ENCODE measurements at regions not wholly inside any gene's neighbourhood (a gene's known extent, or its start where the extent isn't known, plus 50 kb on each side); places are given as distances from the start of the nearest gene placed in this dataset.

DNA sequence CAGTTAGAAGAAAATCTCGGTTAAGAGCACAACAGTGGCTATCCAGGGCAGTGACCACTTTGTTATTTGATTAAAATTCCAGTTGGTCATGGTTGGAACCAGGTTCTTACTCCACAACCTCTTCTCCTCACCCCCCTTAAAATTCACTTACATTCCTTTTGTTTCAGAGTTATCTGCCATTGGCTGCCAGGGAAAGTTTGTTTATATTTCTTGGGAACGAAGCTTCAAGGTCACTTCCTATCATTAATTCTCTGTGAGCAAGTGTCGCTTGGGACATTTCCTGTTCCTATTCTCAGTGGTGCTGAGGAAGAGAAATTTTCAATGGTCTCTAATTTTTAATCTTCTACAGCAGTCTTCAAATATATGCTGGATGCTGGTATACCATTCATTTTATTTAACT is 121.1 kb upstream of the COL21A1 start:
- TF ChIP-seq, protein P1, sequence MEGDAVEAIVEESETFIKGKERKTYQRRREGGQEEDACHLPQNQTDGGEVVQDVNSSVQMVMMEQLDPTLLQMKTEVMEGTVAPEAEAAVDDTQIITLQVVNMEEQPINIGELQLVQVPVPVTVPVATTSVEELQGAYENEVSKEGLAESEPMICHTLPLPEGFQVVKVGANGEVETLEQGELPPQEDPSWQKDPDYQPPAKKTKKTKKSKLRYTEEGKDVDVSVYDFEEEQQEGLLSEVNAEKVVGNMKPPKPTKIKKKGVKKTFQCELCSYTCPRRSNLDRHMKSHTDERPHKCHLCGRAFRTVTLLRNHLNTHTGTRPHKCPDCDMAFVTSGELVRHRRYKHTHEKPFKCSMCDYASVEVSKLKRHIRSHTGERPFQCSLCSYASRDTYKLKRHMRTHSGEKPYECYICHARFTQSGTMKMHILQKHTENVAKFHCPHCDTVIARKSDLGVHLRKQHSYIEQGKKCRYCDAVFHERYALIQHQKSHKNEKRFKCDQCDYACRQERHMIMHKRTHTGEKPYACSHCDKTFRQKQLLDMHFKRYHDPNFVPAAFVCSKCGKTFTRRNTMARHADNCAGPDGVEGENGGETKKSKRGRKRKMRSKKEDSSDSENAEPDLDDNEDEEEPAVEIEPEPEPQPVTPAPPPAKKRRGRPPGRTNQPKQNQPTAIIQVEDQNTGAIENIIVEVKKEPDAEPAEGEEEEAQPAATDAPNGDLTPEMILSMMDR (IDR thresholded peaks at IDR 0.05), result no peak
- TF ChIP-seq POLR2A (IDR thresholded peaks at IDR 0.05), result no peak
